H9 (cell line): ENCODE measurements at regions not wholly inside any gene's neighbourhood (a gene's known extent, or its start where the extent isn't known, plus 50 kb on each side); places are given as distances from the start of the nearest gene placed in this dataset.

Experiments used
- DNase-seq: peaks from one replicate; pipeline ENCODE4 v3.0.0-alpha.2; 2017
- H2AFZ ChIP-seq: one replicate; pipeline ENCODE4 v1.6.1; 2013; ENCODE audit warnings: mild to moderate bottlenecking, low read length, control low read depth, moderate library complexity
- H2AK5ac ChIP-seq: 2 replicates; pipeline ENCODE4 v1.6.1; 2013; ENCODE audit warnings: low read length, control low read depth, mixed read lengths; ENCODE audit not compliant: insufficient read length
- H2BK120ac ChIP-seq: one replicate; pipeline ENCODE4 v1.6.1; 2013; ENCODE audit warnings: low read depth, mild to moderate bottlenecking, low read length, control low read depth, inconsistent platforms; ENCODE audit not compliant: poor library complexity, severe bottlenecking
- H2BK12ac ChIP-seq: 2 replicates; pipeline ENCODE4 v1.6.1; 2013; ENCODE audit warnings: low read length, control low read depth, mixed read lengths, low read depth; ENCODE audit not compliant: insufficient read length
- H2BK15ac ChIP-seq: 2 replicates; pipeline ENCODE4 v1.6.1; 2013; ENCODE audit warnings: low read depth, low read length, control low read depth
- H2BK20ac ChIP-seq: one replicate; pipeline ENCODE4 v1.6.1; 2013; ENCODE audit warnings: low read depth, mild to moderate bottlenecking, low read length, control low read depth, inconsistent platforms; ENCODE audit not compliant: poor library complexity, severe bottlenecking
- H2BK5ac ChIP-seq: 2 replicates; pipeline ENCODE4 v1.6.1; 2013; ENCODE audit warnings: low read length, control low read depth, mixed read lengths; ENCODE audit not compliant: insufficient read length
- H3K14ac ChIP-seq: 2 replicates; pipeline ENCODE4 v1.6.1; 2013; ENCODE audit warnings: low read length, control low read depth; ENCODE audit not compliant: insufficient read depth
- H3K18ac ChIP-seq: 2 replicates; pipeline ENCODE4 v1.6.1; 2013; ENCODE audit warnings: low read depth, mild to moderate bottlenecking, mixed read lengths, low read length, control low read depth; ENCODE audit not compliant: insufficient read length
- H3K23ac ChIP-seq: 2 replicates; pipeline ENCODE4 v1.6.1; 2013; ENCODE audit warnings: low read length, control low read depth, mixed read lengths, low read depth; ENCODE audit not compliant: insufficient read length
- H3K23me2 ChIP-seq: 2 replicates; pipeline ENCODE4 v1.6.1; 2013; ENCODE audit warnings: low read depth, mild to moderate bottlenecking, mixed read lengths, low read length, control low read depth; ENCODE audit not compliant: insufficient read length, poor library complexity, severe bottlenecking
- H3K27ac ChIP-seq: 2 replicates; pipeline ENCODE4 v1.5.1; 2013; ENCODE audit warnings: low read length, control low read depth, mixed read lengths, low read depth; ENCODE audit not compliant: insufficient read length
- H3K27me3 ChIP-seq: 2 replicates; pipeline ENCODE4 v1.6.1; 2013; ENCODE audit warnings: low read length, control low read depth, inconsistent platforms; ENCODE audit not compliant: insufficient read depth
- H3K4ac ChIP-seq: 2 replicates; pipeline ENCODE4 v1.6.1; 2013; ENCODE audit warnings: low read depth, mild to moderate bottlenecking, control low read depth, inconsistent platforms, low read length, moderate library complexity
- H3K4me1 ChIP-seq: 2 replicates; pipeline ENCODE4 v1.6.1; 2013; ENCODE audit warnings: low read length, control low read depth, inconsistent platforms; ENCODE audit not compliant: insufficient read depth
- H3K4me2 ChIP-seq: 2 replicates; pipeline ENCODE4 v1.6.1; 2013; ENCODE audit warnings: low read length, control low read depth, mixed read lengths; ENCODE audit not compliant: insufficient read length, insufficient read depth
- H3K56ac ChIP-seq: 2 replicates; pipeline ENCODE4 v1.6.1; 2013; ENCODE audit warnings: low read depth, mild to moderate bottlenecking, mixed read lengths, low read length, control low read depth; ENCODE audit not compliant: insufficient read length
- H3K79me1 ChIP-seq: 2 replicates; pipeline ENCODE4 v1.6.1; 2013; ENCODE audit warnings: low read depth, mild to moderate bottlenecking, moderate library complexity, low read length, control low read depth, inconsistent platforms; ENCODE audit not compliant: insufficient read depth, poor library complexity, severe bottlenecking
- H3K79me2 ChIP-seq: 2 replicates; pipeline ENCODE4 v1.6.1; 2013; ENCODE audit warnings: low read length, control low read depth, inconsistent platforms; ENCODE audit not compliant: insufficient read depth
- H3K9ac ChIP-seq: 2 replicates; pipeline ENCODE4 v1.6.1; 2013; ENCODE audit warnings: low read length, control low read depth, mixed read lengths; ENCODE audit not compliant: insufficient read length; ENCODE audit errors: extremely low read depth
- H3K9me3 ChIP-seq: one replicate; pipeline ENCODE4 v1.6.1; 2013; ENCODE audit warnings: low read depth, low read length, inconsistent platforms; ENCODE audit not compliant: control insufficient read depth
- H3T11ph ChIP-seq: one replicate; pipeline ENCODE4 v1.6.1; 2013; ENCODE audit warnings: mild to moderate bottlenecking, low read length, control low read depth, inconsistent platforms
- H4K20me1 ChIP-seq: one replicate; pipeline ENCODE4 v1.6.1; 2013; ENCODE audit not compliant: control insufficient read depth, insufficient read length, insufficient read depth
- H4K5ac ChIP-seq: 2 replicates; pipeline ENCODE4 v1.6.1; 2013; ENCODE audit warnings: low read depth, mild to moderate bottlenecking, mixed read lengths, low read length, control low read depth; ENCODE audit not compliant: insufficient read length
- H4K8ac ChIP-seq: replicated peaks from 2 replicates; pipeline ENCODE4 v1.6.1; 2013; ENCODE audit warnings: low read length, control low read depth, mixed read lengths, low read depth; ENCODE audit not compliant: insufficient read length
- H4K91ac ChIP-seq: 2 replicates; pipeline ENCODE4 v1.6.1; 2013; ENCODE audit warnings: low read depth, mild to moderate bottlenecking, moderate library complexity, mixed read lengths, low read length, control low read depth; ENCODE audit not compliant: insufficient read length
- H3K27ac Mint-ChIP-seq, 3 experiments: 2 replicates in 2 of 3; 3 replicates in 1 of 3; pipeline ENCODE4 v1.8.0; 2020 to 2021; ENCODE audit warnings: mixed read lengths in 3 of 3, mild to moderate bottlenecking in 1 of 3, moderate library complexity in 1 of 3
- H3K27me3 Mint-ChIP-seq: 2 replicates; pipeline ENCODE4 v1.8.0; 2021; ENCODE audit warnings: low read depth, mild to moderate bottlenecking, moderate library complexity, mixed read lengths
- H3K36me3 Mint-ChIP-seq, 3 experiments: 2 replicates in 2 of 3; 3 replicates in 1 of 3; pipeline ENCODE4 v1.8.0; 2020 to 2021; ENCODE audit warnings: low read depth in 3 of 3, mixed read lengths in 3 of 3; ENCODE audit not compliant: insufficient read depth in 1 of 3
- H3K4me1 Mint-ChIP-seq, 2 experiments: 2 replicates each; pipeline ENCODE4 v1.8.0; 2020; ENCODE audit warnings: mixed read lengths in 2 of 2
- H3K4me3 Mint-ChIP-seq, 2 experiments: 2 replicates in 1 of 2; 3 replicates in 1 of 2; pipeline ENCODE4 v1.8.0; 2020 to 2021; ENCODE audit warnings: mild to moderate bottlenecking in 2 of 2, mixed read lengths in 2 of 2, moderate library complexity in 1 of 2
- H3K9me3 Mint-ChIP-seq, 2 experiments: 2 replicates in 1 of 2; 3 replicates in 1 of 2; pipeline ENCODE4 v1.8.0; 2020; ENCODE audit warnings: mild to moderate bottlenecking in 2 of 2, mixed read lengths in 2 of 2, moderate library complexity in 1 of 2
- WGBS: extraction: QIAGEN DNeasy Blood & Tissue Kit; methylation state at CpG from one replicate; pipeline ENCODE4 v1.1.7; 2013; ENCODE audit warnings: missing lambda C conversion rate, low lambda C conversion rate, mixed read lengths; ENCODE audit not compliant: insufficient read length; ENCODE audit errors: extremely low coverage; 5-methylcytosine and 5-hydroxymethylcytosine counted together
- TF ChIP-seq, protein P1 (sequence below): fragments of 200-600 bp; sonication (generic); conservative IDR thresholded peaks from 3 replicates; pipeline ENCODE4 v1.8.0; 2021; ENCODE audit warnings: antibody characterized with exemption, mild to moderate bottlenecking

DNA sequence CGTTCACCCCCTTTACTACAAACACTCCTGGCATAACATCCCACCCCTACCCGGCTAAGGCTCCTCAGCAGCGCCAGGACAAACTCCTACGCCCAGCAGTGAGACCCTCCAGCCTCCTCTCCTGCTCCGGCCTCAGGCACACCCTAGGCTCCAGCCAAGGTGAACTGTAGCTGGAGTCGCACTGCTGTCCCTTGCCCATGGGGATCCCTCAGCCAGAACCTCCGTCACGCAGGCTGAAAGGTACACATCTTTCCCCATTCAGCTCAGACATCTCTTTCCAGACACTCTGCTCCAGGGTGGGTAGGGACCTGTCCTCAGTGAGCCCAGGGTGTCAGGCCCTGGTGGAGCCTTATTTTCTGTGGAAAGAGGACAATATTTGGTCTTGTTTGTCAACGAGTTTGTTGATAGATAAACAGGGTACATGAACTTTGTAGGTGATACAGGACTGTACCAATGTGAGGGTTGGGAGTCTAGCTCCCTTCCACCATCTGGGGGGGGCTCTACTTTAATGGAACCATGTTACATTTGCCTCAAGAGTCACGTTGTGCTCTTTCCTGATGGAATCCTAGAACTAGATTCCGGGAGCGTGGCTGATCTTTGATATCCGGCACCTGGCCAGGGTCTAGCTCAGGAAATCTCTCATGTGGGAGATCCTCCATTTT, 56.5 kb upstream of the SSBP3 start:
- Histone ChIP-seq H4K5ac (no peak overlapping the region), H2AK5ac (no peak overlapping the region), H4K8ac (no peak overlapping the region), H4K91ac (no peak overlapping the region), H3K27ac (no peak overlapping the region), H3K18ac (no peak overlapping the region), H3K4me1 (peaks cover 14% of the 10 kb centered on the region; the same call in 1 of the 2 replicates), H3K56ac (no peak overlapping the region), H3K14ac (no peak overlapping the region), H2BK120ac (no peak overlapping the region), H3K4me2 (no peak overlapping the region), H2BK5ac (no peak overlapping the region), H3K79me1 (no peaks in the 10 kb centered on the region), H3K9ac (no peak overlapping the region), H4K20me1 (no peaks in the 10 kb centered on the region), H3K23ac (no peak overlapping the region), H3K9me3 (no peaks in the 10 kb centered on the region), H2BK20ac (no peak overlapping the region), H3T11ph (no peak overlapping the region), H3K27me3 (no peaks in the 10 kb centered on the region), H2AFZ (no peak overlapping the region), H3K79me2 (no peaks in the 10 kb centered on the region), H2BK12ac (no peak overlapping the region), H2BK15ac (no peak overlapping the region), H3K23me2 (no peaks in the 10 kb centered on the region), H3K4ac (no peak overlapping the region)
- peaks cover 0 to 2% of the 10 kb centered on the region in 2 experiments; a peak in 1 of 5 replicates for H3K9me3 Mint-ChIP-seq
- no CpG with 5 or more reads among the region's 13 CpGs for WGBS
- TF ChIP-seq, protein P1, sequence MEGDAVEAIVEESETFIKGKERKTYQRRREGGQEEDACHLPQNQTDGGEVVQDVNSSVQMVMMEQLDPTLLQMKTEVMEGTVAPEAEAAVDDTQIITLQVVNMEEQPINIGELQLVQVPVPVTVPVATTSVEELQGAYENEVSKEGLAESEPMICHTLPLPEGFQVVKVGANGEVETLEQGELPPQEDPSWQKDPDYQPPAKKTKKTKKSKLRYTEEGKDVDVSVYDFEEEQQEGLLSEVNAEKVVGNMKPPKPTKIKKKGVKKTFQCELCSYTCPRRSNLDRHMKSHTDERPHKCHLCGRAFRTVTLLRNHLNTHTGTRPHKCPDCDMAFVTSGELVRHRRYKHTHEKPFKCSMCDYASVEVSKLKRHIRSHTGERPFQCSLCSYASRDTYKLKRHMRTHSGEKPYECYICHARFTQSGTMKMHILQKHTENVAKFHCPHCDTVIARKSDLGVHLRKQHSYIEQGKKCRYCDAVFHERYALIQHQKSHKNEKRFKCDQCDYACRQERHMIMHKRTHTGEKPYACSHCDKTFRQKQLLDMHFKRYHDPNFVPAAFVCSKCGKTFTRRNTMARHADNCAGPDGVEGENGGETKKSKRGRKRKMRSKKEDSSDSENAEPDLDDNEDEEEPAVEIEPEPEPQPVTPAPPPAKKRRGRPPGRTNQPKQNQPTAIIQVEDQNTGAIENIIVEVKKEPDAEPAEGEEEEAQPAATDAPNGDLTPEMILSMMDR, result no peak
- H3K4me1 Mint-ChIP-seq, result peaks cover 59 to 70% of the 10 kb centered on the region in 2 experiments
- H3K36me3 Mint-ChIP-seq, result no peaks in the 10 kb centered on the region
- peaks cover 4% of the 10 kb centered on the region for H3K27me3 Mint-ChIP-seq
- H3K4me3 Mint-ChIP-seq, result peak overlapping the region in 1 of 2 experiments; percentile 60; a peak in 1 of 5 replicates
- no peak for DNase-seq
- 0 out of 7 replicates have a peak overlapping the region, but pooled peaks of 1 of the 3 experiments have one; percentile 49 for H3K27ac Mint-ChIP-seq
